GM12801 (cell line): ENCODE measurements at regions not wholly inside any gene's neighbourhood (a gene's known extent, or its start where the extent isn't known, plus 50 kb on each side); places are given as distances from the start of the nearest gene placed in this dataset.

ENCODE experiments used
- TF ChIP-seq, protein P1 (sequence below): IDR thresholded peaks from one replicate; pipeline ENCODE4 v1.5.1; 2011; ENCODE audit warnings: control low read depth; ENCODE audit not compliant: insufficient read length; ENCODE audit errors: extremely low read depth

DNA sequence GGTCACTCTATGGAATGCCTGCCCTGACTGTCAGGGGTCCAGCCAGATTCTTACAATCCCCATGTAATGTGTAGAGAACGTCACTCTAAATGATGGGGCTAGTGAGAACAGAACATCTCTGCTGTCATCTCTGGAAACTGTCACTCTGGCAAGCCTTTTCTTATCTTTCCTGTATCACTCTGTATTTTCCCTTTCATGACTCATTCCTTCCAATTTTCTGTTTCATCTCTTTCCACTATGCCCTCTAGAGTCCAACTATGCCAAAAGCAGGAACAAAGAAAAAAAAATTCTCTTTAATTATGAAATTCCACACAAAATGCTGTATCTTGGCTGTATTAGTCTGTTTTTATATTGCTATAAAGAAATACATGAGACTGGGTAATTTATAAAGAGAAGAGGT lies 608.8 kb downstream of the ADCYAP1 start:
- TF ChIP-seq, protein P1, sequence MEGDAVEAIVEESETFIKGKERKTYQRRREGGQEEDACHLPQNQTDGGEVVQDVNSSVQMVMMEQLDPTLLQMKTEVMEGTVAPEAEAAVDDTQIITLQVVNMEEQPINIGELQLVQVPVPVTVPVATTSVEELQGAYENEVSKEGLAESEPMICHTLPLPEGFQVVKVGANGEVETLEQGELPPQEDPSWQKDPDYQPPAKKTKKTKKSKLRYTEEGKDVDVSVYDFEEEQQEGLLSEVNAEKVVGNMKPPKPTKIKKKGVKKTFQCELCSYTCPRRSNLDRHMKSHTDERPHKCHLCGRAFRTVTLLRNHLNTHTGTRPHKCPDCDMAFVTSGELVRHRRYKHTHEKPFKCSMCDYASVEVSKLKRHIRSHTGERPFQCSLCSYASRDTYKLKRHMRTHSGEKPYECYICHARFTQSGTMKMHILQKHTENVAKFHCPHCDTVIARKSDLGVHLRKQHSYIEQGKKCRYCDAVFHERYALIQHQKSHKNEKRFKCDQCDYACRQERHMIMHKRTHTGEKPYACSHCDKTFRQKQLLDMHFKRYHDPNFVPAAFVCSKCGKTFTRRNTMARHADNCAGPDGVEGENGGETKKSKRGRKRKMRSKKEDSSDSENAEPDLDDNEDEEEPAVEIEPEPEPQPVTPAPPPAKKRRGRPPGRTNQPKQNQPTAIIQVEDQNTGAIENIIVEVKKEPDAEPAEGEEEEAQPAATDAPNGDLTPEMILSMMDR, result no peak

DNA sequence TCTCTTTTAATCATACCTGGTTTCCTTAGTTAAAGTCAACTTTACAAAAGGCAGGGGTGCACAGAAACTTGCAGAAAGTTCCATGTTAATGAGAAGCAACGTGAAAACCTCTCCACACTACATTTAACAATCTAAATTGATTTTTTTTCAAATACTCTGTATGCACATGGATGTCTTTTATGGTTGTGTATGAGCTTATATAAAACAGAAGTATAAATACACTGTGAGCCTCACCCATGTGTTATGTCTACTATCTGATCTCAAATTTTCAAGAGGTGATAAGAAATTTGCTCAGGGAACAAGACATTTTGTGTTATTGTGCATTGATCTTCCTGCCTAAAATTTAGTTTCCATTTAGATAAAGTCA lies 617.6 kb downstream of the ADCYAP1 start:
- TF ChIP-seq, protein P1, result no peak

DNA sequence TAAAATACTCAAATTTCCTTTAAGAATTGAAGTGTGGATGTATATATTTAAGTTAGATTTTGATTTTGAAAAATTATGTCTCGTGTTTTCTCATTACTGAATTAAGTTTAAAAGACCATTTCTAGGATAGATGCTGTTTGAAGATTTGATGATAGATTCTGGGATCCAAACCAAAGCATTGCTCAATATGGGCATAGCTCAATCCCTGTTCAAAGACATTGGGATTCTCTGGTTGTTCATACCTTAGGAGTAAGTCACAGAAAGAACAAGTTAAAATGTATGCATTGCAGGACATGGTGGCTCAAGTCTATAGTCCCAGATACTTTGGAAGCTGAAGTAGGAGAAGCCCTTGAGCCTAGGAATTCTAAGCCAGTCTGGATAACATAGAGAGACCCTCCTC lies 622.3 kb downstream of the ADCYAP1 start:
- TF ChIP-seq, protein P1, result no peak

DNA sequence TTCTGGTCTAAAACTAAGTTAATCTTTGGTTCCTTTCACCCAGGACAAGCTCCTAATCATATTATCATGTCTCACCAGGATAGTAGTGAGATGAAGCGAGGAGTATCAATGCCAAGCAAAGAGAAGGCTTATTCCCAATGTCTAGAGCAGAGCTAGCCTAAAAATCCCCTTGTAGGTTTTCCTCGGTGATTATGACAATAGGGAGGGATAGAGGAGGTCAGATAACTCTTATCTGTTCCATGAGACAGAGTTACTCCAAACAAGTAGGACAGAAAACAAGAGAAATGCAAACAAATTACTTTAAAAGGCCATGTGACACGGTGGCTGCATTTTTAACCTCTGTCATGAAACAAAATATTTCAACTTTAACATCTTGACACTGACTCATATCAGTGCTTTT lies 623.1 kb downstream of the ADCYAP1 start:
- TF ChIP-seq, protein P1, result no peak

DNA sequence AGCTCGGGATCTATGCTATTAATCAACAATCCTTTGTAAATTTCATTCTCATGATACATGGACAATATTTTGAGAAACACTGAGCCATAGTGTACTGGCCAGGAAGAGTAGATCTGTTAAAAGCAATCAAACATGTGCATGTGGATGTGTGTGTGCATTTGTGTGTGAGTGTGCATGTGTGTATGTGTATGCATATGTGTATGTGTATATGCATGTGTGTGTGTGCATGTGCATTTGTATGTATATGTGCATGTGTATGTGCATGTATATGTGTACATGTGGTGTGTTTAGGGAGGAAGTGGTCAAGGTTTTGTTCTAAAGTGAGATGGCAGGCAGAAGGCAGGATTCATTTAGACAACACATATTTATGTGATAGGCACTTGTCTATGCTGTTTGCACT lies 623.8 kb downstream of the ADCYAP1 start:
- TF ChIP-seq, protein P1, result no peak

DNA sequence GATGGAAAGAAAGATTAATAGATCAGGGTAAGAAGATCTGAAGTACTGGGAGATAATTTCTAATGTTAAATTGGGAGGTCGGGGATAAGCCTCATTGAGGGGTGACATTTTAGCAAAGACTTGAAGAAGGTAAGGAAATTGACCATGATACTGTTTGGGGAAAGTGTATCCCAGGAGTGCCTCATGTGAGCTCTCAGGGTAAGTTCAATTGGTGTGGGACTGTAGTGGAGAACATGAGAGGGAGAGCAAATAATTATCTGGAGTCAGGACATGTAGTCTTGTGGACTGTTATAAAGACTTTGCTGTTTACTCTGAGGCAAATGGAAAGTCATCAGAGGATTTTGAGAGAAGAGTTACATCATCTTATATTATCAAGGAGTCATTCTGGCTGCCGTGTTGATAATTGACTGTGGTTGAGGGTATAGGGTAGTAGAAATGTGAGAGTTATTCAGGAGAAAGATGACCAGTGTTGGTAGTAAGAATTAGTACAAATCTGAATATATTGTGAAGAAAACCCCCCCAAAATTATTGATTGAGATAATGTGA lies 624.4 kb downstream of the ADCYAP1 start:
- TF ChIP-seq, protein P1, result no peak

DNA sequence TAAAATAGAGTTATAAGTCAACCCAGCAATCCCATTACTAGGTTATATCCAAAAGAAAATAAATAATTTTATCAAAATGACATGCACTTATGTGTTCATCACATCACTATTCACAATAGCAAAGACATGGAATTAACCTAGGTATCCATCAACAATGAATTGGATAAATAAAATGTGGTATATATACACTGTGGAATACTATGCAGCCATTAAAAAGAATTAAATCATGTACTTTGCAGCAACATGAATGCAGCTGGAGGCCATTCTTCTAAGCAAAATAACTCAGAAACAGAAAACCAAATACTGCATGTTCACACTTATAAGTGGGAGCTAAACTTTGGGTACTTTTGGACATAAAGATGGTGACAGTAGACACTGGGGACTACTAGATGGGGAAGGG lies 626.0 kb downstream of the ADCYAP1 start:
- TF ChIP-seq, protein P1, result no peak

DNA sequence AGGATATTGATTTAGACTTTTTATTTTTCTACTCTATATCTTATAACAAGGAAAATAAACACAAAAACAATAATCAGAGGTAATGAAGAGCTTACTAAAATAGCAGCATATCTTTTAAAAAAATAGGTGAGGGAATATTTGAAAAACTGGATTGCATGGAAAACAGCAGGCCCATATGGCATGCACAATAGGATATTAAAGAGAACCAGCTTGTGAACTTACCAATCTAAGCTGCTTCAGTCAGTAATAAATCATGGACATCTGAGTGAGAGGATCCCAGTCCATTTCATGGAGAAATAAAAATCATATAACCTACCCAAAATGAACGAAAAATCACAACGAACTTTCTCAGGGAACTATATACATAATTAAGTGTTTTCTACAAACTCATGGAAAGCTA lies 634.6 kb downstream of the ADCYAP1 start:
- TF ChIP-seq, protein P1, result no peak
